Suppressor macrophage (primary cell): ENCODE measurements at regions not wholly inside any gene's neighbourhood (a gene's known extent, or its start where the extent isn't known, plus 50 kb on each side); places are given as distances from the start of the nearest gene placed in this dataset.

Experiments
- DNase-seq, 4 experiments: peaks; one replicate each; pipeline ENCODE4 v3.0.0-alpha.2; 2020 to 2022

DNA sequence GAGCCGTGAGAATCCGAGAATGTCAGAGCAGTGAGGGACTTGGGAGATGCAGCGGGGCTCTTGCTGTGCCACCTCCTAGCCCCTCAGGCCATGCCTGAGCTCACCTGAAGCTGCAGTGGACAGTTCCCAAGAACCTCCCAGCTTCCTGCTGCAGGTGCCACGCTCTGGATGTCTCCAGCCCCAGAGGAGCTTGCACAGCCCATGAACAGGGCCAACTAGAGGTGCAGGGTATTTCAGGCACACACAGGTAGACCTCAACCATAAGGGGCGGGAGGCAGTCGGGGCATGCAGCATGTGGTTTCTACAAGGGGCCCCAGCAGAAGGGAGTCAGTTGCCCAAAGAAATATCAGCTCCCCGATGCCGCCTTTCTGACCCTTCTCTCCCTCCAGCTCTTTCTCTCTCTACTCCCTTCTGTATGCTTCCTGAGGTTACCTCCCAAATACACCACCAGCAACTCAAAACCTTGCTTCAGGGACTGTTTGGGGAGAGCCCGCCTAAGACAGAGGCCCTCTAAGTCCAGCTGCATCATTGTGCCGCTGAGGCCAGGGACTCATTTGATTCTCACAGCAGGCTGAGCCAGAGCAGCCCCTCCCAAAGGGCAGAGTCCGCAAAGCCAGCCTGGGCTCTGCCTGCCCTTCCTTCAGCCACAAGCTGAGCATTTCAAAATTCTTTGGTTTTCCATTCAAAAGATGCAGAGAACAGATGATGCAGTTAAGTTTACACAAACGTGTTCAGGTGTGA lies 209.8 kb downstream of the MATN1 start:
- no peak for DNase-seq

DNA sequence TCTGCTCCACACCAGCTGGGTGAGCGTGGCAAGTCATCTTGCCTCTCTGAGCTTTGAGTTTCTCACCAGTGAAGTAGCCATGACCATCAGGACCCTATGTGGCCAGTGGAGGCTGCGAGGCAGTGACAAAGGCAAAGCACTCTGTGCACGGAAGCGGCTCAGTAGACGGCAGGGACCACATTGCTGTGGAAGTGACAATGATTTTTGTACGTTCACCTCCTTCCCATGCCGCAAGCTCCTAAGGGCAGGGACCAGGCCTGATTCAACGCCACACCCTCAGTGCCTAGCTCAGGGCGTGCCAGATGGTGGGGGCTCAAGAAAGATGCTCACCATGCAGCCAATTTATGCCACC lies 210.5 kb downstream of the MATN1 start:
- DNase-seq, result no peak

DNA sequence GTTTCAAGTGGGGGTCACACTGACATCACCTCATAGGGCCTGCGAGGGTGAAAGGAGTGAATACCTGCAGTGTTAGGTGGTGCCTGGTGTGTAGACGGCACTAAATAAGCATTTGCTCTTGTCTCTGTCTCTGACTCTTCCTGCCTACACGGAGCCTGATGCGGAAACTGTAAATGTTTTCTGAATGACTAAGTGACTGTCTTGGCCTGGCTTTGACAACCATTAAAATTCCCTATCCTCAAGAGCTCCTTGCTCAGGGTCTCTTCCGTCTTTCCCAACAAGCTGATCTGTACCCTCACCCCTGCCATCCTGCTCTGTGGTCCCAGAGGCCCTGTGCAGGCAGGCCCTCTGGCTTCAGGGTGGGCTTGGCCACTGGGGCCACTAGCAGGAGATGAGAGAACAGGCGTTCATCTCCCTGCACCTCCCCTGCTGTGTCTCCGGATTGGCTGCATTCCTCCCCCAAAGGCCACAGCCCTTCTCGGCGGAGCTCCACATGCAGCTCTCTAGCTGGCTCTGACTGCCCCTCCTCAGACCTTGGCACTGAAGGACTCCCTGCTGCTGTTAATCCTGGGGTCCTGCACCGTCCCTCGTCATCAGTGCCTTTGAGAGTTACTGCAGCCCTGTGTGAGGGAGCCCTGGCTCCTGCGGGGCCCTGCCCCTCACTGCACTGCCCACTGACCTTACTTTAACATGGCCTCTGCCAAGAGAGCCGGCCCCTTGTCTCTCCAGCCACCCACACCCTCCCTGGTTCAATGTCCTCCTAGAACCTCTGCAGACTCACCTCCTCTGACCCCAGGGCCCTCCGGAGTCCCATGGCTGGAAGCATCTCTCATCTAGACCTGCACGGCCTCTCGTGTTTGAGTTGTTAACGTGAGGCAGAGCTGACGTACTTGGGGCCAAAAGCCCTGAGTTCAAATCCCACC lies 211.1 kb downstream of the MATN1 start:
- DNase-seq, result no peak

DNA sequence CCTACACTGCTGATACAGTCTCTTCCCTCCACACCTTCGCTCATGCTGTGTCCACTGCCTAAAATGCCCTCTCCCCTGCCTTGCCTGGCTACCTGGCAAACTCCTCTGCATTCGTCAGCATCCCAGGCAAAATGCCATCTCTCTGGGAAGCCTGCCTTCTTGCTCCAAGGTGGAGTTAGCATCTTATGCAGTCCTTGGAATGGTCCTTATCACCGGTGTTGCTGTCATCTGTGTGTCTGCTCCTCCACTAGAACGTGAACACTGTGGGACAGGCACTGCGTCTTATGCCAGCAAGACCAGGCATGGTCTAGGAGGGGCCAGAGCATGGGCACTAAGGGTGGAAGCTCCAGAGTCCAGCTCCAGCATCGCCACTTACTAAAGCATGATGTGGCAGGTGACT lies 211.8 kb downstream of the MATN1 start:
- DNase-seq, result no peak

DNA sequence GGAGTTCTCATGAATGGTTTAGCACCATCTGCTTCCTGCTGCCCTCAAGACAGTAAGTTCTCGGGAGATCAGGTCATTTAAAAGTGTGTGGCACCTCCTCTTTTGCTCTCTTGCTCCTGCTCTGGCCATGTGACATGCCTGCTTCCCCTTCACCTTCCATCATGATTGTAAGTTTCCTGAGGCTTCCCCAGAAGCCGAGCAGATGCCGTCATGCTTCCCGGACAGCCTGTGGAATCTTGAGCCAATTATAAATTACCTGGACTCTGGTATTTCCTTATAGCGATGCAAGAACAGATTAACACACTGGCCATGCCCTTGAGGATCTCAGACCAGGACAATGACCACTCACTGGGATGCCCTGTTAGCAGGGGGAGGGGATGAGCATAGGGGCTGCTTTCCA lies 212.3 kb downstream of the MATN1 start:
- DNase-seq, result no peak

DNA sequence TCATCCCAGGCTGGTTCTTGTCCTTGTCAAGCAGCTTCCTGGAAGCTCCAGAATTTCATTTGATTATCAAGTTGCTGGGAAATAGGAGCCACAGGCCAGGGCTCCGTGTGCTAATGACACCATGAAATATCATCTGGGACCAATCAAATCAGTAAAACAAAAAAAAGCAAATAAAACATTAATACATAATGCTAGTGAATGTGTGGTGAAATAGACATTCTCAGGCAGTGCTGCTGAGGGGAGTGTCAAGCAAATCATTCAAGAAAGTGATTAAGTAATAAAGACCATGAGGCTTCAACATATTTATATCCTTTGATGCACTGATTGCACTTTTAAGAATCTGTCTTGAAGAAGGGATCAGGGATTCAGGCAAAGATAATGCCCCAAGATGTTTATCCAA lies 213.7 kb downstream of the MATN1 start:
- no peak for DNase-seq

DNA sequence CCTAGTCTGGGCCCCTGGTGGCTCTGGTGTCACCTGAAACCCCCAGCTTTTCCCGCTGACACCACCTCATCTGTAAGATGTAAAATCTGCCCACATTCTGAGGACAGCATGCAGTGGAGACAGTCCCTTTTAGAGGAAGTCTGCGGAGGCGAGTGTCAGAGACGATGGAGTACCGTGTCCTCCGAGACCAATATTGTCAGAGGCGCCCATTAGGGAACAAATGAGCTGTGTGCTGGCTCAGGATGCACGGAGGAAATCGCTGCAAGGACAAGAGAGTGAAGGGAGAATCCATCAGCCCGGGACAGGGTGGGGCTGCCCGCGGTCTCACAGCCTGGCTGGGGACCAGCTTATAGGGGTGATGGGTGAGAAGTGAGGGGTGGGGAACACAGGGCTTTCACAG lies 214.8 kb downstream of the MATN1 start:
- no peak for DNase-seq

DNA sequence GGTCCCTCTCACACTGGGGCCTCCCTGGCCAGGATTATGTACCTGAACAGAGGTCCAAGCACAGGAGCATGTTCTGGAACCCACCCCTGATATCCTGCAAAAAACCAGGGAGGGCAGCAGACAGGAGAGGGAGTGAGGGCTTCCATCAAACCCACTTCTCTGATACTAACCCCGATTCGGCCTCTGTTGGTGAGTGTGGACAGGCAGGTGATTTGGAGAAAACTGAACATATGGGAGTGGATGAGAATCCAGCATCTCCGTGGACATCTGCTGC lies 215.3 kb downstream of the MATN1 start:
- DNase-seq, result no peak

DNA sequence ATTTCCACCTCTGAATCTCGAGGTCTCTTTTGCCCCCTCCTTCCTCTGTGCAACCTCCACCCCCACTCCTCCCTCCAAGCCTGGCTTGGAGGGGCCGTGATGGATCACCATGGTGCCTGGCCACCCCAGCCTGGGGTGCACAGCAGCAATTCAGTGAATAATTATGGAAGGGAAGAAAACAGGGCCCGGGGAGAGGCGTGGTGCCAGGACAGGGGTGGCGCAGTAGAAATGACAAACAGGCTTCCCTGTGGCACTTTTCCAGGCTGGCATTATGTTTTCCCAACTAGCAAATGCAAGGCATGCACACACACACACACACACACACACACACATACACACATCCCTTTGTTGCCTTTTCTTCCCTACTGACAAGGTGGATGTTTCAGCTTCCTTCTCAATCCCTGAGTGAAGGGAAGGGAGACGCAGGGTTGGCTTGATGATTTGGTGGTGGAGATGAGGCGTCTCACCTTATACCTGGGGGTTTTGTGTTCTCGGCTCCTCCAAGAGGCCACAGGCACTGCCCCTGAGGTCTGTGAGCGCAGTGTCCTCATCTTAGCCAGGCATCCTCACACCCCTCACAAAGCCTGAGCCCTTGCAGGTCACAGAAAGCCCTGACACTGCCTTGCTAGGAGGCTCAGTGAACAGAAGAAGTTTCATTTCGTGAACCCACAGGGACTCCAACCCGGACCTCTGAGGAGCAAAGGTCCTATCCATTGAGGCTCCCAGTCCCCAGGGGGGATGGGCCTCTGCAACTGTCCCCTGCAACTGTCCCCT lies 215.8 kb downstream of the MATN1 start:
- no peak for DNase-seq

DNA sequence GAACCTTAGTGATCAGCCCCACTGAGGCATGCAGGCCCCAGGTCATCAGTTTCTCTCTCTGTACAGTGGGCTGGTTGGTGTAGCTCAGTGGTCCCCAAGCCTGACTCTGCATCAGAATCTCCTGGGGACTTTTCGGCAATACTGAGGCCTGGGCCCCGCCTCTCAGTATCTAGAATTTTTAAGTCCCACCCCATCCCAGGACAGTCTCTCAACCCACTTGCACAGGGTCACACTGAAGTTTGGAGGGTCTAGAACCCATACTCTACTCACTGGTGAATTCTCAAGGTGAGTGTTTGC lies 216.4 kb downstream of the MATN1 start:
- DNase-seq, result no peak

DNA sequence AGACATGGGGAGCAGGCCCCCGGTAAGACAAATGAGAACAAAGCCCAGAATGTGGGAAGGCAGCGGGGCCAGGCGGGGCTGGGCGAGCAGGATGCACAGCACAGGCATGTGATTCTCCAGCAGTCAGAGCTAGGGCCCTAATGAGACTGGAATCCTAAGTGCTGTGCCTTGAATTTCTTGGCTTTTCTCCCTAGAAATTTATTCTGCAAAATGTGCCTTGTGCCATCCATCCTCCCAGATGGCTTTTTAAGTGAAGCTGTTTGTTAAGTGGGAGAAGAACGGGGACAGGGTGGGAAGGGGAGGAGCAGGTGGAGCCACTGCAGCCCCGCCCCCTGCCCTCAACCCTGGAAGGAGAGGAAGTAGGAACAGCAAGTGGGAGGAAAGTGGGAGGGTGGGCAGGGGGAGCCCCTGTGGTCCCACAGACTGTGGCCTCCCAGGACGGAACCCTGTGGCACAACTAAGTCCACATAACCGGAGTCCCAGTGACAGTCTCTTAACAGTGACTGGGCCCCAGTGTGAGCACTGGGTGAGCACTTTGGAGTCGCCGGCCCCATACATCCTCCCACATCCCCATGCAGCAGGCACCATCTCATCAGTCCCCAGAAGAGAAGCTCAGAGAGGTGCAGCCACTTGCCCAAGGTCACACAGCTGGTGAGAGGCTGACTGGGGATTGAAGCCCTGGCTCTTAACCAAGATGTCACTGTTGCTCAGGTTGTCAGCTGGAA lies 216.9 kb downstream of the MATN1 start:
- DNase-seq, result no peak

DNA sequence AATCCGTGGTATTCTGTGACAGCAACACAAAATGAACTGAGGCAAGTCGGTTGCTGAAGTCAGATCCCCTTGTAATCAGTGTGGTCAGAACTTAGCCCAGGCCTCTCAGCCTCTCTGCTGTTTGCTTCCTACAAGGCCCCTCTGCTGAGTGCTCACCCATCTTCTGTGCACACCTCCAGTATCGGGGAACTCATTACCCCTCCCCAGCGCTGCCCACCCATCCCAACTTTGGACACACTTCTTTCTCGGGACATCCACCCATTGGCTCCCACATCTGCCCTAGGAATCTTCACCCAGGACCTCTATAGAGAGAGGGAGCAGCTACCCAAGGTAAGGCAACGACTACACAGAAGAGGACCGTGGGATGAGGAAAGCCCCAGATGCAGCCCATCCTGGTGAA lies 217.5 kb downstream of the MATN1 start:
- no peak for DNase-seq

DNA sequence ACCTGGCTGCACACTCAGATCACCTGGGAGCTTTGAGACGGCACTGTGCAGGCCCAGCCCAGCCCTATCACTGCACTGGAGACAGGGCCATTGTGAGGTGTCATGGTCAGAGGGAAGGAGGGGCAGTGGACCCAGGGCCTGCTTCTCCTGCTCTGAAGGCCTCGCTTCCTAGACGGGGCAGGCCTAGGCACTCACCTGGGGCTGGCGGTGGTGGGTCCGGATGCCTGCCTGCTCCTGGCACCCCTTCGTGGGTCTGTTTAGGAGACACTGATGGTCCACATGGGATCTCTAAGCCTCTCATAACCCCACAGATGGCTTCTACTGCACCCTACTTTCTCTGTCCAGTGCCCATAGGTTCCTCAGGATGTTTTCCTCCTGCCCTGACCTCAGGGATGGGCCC lies 230.9 kb downstream of the MATN1 start:
- DNase-seq, result no peak

DNA sequence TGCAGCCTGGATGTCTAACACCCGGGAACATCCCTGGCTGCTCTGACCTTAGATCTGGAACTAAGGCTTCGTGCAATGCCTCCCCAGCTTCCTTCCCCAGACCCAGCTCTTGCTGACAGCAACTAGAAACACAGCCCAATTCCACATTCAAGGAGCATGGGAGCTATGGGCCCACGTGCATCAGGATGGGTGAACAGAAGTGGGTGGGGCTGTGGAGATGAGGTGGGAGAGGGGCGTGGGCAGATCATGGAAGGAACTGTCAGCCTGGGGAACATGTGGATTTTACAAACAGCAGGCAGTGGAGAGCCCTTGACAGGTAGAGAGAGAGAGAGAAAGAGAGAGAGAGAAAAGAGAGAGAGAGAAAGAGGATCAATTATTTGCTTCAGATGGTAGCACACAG lies 231.6 kb downstream of the MATN1 start:
- DNase-seq, result no peak

DNA sequence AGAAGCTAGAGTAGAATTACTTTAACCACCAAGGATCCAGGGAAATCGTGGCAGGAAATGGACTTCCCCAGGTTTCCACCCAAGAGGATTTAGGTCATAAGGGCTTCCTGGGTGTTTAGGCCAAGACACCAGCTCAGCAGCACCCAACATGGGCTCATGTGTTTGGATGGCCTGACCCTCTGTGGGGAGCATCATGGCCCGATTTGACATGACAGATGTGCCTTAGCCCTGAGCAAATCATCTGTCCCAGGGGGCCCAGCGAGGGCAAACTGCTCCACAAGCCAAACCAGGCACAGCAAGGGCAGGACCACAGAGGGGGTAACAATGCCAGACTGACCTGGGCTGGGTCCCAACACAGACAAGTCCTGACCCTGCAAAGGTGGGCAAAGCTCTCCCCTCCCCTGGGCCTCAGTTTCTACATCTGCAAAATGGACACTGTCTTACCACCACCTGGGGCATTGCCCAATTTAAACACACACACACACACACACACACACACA lies 232.8 kb downstream of the MATN1 start:
- DNase-seq, result no peak

DNA sequence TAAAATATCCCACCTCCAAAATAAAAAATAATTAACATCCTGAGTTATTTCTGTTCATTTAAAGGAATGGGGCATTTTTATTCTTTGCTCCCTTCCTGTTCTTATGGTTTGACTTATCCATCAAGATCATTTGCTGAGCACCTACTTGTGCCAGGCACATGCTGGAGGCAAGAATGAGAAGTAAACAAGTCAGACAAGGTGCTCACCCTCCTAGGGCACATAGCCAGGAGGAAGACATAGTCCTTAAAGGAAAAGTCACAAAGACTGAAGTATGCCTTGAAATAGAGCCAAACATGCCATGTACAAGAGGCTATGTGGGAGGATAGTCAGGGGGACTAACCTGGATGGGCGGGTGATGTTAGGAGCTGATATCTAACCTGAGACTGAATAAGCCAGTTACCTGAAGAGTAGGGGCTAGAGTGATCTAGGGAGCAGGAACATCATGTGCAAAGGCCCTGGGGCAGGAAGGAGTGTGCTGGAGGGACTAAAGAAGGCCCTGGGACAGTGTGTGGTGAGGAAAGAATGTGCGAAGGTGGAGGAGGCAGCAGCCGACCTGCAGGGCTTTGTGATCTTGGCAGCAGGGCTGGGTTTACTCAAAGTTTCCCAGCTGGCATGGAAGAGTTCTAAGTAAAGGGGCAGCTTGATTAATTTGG lies 233.5 kb downstream of the MATN1 start:
- DNase-seq, result no peak

DNA sequence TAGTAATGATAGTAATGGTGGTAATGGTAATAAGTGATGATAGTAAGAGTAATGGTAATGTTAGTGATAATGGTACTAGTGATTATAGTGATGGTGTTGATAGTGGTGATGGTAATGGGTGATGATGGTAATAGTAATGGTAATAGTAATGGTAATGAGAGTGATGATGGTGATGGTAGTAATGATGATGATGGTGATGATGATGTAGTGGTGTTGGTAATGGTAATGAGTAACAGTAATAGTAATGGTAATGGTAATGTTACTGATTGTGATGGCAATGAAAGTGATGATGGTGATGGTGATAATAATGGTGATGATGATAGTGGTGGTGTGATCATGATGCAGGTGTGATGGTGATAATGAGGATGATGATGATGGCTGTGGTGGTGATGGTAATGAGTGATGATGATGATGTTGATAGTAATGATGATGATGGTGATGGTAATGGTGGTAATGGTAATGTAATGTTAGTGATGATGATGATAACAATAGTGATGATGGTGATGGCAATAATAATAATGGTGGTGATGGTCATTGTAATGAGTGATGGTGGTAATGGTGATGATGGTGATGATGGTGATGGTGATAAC lies 235.0 kb downstream of the MATN1 start:
- DNase-seq, result no peak

DNA sequence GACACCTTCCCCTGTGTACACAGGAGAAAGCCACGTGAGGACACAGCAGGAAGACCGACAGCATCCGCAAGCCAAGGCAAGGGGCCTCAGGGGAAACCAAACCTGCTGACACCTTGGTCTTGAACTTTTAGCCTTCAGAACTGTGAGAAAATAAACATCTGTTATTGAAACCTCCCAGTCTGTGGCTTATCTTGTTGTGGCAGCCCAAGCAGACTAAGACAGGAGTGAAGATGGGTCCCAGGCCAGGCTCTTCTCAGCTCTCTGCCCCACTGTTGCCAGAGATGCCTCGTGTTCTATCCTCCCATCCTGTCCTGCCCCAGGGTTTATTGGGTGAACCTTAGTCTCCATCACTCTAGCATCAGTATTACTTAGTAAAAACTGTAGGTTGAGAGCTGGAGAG lies 236.3 kb downstream of the MATN1 start:
- no peak for DNase-seq

DNA sequence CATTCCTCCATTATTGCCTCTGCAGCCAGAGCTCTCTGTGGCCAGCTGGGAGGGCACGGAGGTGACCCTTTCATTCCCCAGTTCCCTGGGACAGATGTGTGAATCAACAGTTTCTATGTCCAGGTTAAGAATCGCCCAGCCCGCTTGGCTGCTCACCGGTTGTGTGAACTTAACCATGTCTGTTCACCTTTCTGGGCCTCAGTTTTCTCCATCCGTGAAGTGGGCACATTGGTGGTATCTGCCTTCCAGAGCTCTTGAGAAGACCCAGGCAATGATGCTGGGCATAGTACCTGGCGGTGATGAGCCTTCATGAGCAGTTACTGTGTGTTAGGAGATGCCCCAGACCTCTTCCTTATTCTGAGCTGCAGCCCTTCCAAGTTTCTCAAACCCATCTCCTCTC lies 238.3 kb downstream of the MATN1 start:
- no peak for DNase-seq

DNA sequence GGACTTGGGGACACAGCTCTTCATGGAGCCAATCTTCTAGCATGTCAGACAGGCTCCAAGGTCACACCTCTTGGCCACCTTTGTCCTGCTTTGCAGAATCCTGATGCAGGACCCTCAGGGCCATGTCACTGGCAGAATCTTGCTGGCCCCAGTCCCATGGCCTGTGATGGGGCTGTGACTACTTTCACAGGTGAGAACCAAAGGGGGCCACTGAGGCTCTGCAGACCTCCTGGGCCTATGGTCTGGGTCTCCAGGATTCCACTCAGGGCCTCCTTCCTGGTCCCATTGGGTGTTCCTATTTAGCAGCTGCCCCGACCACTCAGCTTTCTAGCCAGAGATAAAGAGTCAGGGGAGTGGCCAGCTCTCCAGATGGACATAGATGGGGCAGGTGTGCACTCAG lies 238.7 kb downstream of the MATN1 start:
- DNase-seq, result no peak

DNA sequence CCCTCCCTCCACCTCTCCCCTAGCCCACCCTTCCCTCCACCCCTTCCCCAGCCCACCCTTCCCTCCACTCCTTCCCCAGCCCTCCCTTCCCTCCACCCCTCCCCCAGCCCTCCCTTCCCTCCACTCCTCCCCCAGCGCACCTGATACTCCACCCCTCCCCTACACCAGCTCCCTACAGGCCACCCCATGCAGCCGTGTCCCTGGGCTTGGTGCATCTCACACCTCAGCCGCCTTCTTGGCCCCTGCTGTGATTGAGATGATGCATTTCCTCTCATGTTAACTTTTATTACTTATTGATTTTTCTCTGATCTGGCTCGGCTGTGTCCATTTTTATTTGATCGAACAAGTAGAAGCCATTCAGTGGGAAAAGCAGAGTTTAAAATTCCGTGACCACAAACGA lies 243.8 kb downstream of the MATN1 start:
- no peak for DNase-seq
